Cardiac muscle cell (in vitro differentiated cells and primary cell): ENCODE measurements at regions not wholly inside any gene's neighbourhood (a gene's known extent, or its start where the extent isn't known, plus 50 kb on each side); places are given as distances from the start of the nearest gene placed in this dataset.

Experiments used
- DNase-seq, 2 donors: peaks; one replicate each; pipeline versions ENCODE4 v3.0.0 to v3.0.0-alpha.2; 2010 to 2017; ENCODE audit warnings: low read depth in 1 of 2, low spot score in 1 of 2
- H3K27ac ChIP-seq: fragments of 200-600 bp; sonication (generic); 2 replicates; pipeline ENCODE4 v1.5.1; 2016
- H3K27me3 ChIP-seq: fragments of 200-600 bp; sonication (generic); 2 replicates; pipeline ENCODE4 v1.6.0; 2016; ENCODE audit warnings: control low read depth
- H3K36me3 ChIP-seq: fragments of 200-600 bp; sonication (generic); 2 replicates; pipeline ENCODE4 v1.5.1; 2016; ENCODE audit warnings: control low read depth
- H3K4me1 ChIP-seq: fragments of 200-600 bp; sonication (generic); 2 replicates; pipeline ENCODE4 v1.8.1; 2017; ENCODE audit warnings: low read depth, mild to moderate bottlenecking, mixed run types
- H3K4me3 ChIP-seq: fragments of 200-600 bp; sonication (generic); 2 replicates; pipeline ENCODE4 v1.5.1; 2016; ENCODE audit warnings: mild to moderate bottlenecking
- H3K9me3 ChIP-seq: fragments of 200-600 bp; sonication (generic); 2 replicates; pipeline ENCODE4 v1.5.1; 2017; ENCODE audit warnings: low read depth, mild to moderate bottlenecking, control low read depth
- TF ChIP-seq, protein P1 (sequence below): IDR thresholded peaks from 2 replicates; pipeline ENCODE4 v1.5.1; 2012; ENCODE audit warnings: low read depth, mild to moderate bottlenecking, low read length

DNA sequence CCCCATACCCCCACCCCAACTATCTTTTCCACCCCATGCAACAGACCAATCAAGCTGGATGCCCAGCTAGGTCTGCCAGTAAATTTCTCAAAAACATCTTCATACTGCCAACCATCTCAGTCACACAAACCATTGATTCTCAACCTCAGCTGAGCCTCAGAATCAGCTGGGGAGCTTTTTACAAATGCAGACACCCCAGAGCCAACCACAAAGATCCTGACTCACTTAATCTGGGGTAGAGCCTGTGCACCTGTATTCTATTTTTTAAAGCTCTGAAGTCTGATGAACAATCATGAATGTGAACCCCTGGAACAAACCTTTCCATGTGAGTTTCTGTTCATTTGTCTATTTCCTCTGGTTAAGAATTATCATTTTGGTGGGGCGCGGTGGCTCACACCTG, 66.0 kb downstream of the ZNF281 start:
- DNase-seq = no peak
- Histone ChIP-seq H3K9me3 (no peaks in the 10 kb centered on the region), H3K4me3 (no peak overlapping the region), H3K4me1 (no peaks in the 10 kb centered on the region), H3K36me3 (no peaks in the 10 kb centered on the region), H3K27me3 (no peaks in the 10 kb centered on the region), H3K27ac (no peak overlapping the region)
- TF ChIP-seq, protein P1, sequence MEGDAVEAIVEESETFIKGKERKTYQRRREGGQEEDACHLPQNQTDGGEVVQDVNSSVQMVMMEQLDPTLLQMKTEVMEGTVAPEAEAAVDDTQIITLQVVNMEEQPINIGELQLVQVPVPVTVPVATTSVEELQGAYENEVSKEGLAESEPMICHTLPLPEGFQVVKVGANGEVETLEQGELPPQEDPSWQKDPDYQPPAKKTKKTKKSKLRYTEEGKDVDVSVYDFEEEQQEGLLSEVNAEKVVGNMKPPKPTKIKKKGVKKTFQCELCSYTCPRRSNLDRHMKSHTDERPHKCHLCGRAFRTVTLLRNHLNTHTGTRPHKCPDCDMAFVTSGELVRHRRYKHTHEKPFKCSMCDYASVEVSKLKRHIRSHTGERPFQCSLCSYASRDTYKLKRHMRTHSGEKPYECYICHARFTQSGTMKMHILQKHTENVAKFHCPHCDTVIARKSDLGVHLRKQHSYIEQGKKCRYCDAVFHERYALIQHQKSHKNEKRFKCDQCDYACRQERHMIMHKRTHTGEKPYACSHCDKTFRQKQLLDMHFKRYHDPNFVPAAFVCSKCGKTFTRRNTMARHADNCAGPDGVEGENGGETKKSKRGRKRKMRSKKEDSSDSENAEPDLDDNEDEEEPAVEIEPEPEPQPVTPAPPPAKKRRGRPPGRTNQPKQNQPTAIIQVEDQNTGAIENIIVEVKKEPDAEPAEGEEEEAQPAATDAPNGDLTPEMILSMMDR = no peak

DNA sequence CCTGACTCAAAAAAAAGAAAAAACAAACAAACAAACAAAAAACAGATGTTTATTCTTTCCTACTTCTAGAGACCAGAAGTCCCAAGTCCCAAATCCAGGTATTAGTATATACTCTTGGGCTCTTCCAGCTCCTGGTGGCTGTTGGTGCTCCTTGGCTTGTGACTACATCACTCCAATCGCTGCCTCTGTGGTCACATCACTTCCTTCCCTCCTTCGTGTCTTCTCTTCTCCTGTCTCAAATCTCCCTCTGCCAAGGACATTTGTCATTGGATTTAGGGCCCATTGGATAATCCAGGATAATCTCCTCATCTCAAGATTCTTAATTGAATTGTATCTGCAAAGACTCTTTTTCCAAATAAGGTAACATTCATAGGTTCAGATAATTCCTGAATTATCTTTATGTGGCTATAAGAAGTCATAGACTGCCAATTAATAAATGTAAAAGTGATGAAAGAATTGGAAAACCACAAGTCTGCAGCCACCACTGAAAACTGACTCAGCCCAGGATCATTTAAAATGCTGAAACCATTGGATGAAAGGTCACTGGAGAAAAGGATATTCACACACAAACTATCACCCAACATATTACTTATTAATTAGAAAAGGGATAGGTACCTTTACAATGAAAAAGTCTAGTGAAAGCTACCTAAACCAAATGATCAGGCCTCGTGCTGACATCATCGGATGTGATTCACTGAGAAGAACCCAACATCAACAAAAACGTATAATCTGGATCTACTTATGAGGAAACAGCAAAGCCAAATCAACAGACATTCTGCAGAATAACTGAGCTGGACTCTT, 67.1 kb downstream of the ZNF281 start:
- TF ChIP-seq, protein P1 = no peak
- Histone ChIP-seq H3K9me3 (no peaks in the 10 kb centered on the region), H3K36me3 (no peaks in the 10 kb centered on the region), H3K27me3 (no peaks in the 10 kb centered on the region), H3K27ac (no peak overlapping the region), H3K4me1 (no peaks in the 10 kb centered on the region), H3K4me3 (no peak overlapping the region)
- peak in 1 of 2 donors; percentile 56 for DNase-seq

DNA sequence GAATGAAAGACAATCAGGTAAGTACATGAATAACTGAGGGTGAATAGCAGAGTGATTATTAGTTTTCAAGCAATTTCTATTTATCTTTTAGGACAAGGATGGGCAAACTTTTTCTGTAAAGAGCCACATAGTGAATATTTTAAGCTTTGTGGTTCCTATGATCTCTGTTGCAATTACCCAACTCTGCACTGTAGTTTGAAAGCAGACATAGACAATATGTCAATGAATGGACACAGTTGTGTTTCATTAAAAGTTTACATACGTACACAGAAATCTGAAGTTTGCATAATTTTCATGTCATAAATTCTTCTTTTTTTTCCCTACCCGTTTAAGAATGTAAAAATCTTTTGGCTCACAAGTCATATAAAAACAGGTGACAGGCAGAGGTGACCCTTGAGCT, 71.4 kb downstream of the ZNF281 start:
- Histone ChIP-seq H3K27ac (no peak overlapping the region), H3K9me3 (no peaks in the 10 kb centered on the region), H3K4me1 (no peaks in the 10 kb centered on the region), H3K27me3 (no peaks in the 10 kb centered on the region), H3K36me3 (no peaks in the 10 kb centered on the region), H3K4me3 (no peak overlapping the region)
- no peak for DNase-seq
- TF ChIP-seq, protein P1 = no peak

- Histone ChIP-seq H3K9me3 (no peaks in the 10 kb centered on the region), H3K4me1 (no peaks in the 10 kb centered on the region), H3K27ac (no peak overlapping the region), H3K27me3 (no peaks in the 10 kb centered on the region), H3K4me3 (no peak overlapping the region), H3K36me3 (no peaks in the 10 kb centered on the region)
- DNase-seq = no peak
- TF ChIP-seq, protein P1 = no peak
Measured at GRCh38 chr1:200337831-200338230, 72.0 kb downstream of the ZNF281 start.

DNA sequence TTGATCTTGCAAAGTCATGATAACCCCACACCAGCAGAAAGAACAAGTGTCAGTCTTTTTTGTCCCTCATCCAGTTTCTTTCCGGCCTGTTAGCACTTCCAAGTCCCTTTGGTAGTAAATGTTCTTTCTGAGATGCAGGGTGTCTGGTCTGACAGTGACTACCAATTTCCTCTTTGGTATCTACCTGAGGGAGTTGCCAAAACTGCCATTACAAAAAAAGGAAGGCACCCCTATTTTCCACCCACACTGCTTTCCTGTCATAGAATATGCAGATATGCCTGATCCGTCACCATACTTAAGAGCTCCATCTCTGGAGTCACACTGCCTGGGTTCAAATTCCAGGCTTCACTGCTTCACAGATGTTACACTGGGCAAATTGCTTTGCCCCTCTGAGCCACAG, 72.4 kb downstream of the ZNF281 start:
- no peak for DNase-seq
- no peaks in the 10 kb centered on the region for H3K9me3 ChIP-seq
- H3K4me3 ChIP-seq = no peak overlapping the region
- H3K27me3 ChIP-seq = no peaks in the 10 kb centered on the region
- H3K36me3 ChIP-seq = no peaks in the 10 kb centered on the region
- no peaks in the 10 kb centered on the region for H3K4me1 ChIP-seq
- TF ChIP-seq, protein P1 = no peak
- H3K27ac ChIP-seq = no peak overlapping the region
